Progenitor cell of endocrine pancreas (in vitro differentiated cells): ENCODE measurements at regions not wholly inside any gene's neighbourhood (a gene's known extent, or its start where the extent isn't known, plus 50 kb on each side); places are given as distances from the start of the nearest gene placed in this dataset.

Experiments used
- DNase-seq: peaks from one replicate; pipeline ENCODE4 v3.0.0; 2021; ENCODE audit warnings: low spot score; ENCODE audit not compliant: unreplicated experiment
- H3K27ac Mint-ChIP-seq: 2 replicates; pipeline ENCODE4 v1.8.0; 2021; ENCODE audit warnings: mild to moderate bottlenecking, moderate library complexity, mixed read lengths
- H3K27me3 Mint-ChIP-seq: 2 replicates; pipeline ENCODE4 v1.8.0; 2021; ENCODE audit warnings: mixed read lengths
- H3K36me3 Mint-ChIP-seq: 2 replicates; pipeline ENCODE4 v1.8.0; 2022; ENCODE audit warnings: mixed read lengths; ENCODE audit not compliant: insufficient read depth
- H3K4me1 Mint-ChIP-seq: 2 replicates; pipeline ENCODE4 v1.8.0; 2021; ENCODE audit warnings: low read depth, mixed read lengths
- H3K4me3 Mint-ChIP-seq: 2 replicates; pipeline ENCODE4 v1.8.0; 2021; ENCODE audit warnings: low read depth, mild to moderate bottlenecking, moderate library complexity, mixed read lengths
- H3K9me3 Mint-ChIP-seq: 2 replicates; pipeline ENCODE4 v1.8.0; 2021; ENCODE audit warnings: low read depth, mixed read lengths
- TF ChIP-seq, protein P1 (sequence below): fragments of 200-600 bp; sonication (generic); IDR thresholded peaks from one replicate; pipeline ENCODE4 v1.5.0; 2021; ENCODE audit warnings: antibody characterized with exemption, mild to moderate bottlenecking; ENCODE audit not compliant: unreplicated experiment

DNA sequence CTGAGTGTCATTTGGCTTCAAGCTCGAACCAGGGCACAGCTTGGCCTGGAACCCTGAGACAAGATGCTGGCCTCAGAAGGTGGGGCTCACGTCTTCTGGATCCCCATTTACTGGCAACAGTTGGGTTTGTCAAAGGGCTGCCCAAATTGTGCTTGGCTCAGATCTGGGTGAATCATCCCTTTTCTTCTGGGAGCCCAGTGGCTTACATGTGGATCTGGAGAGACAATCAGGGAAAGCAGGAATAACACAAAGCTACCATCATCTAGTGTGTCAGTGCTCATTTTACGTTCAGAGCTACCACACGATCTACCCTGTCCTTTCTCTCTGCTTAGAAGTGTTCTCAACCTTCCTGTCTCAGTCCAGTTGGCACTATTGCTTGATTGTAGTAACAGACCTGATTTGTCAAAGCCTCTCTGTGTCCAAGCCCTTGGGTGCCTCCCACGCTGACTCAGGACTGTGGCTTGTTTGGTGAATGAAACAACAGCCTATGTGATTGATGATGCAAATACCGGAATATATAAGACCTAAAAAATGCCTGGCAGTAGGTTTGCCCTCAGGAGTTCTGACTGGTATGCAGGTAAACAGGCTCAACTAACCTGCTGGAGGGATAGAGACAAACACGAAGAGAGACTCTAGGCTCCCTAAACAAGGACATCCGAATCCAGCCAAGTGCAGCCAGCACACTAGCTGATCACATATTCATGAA lies 974.3 kb downstream of the VRK1 start:
- no peaks in the 10 kb centered on the region for H3K27me3 Mint-ChIP-seq
- no peak overlapping the region for H3K27ac Mint-ChIP-seq
- no peaks in the 10 kb centered on the region for H3K9me3 Mint-ChIP-seq
- H3K36me3 Mint-ChIP-seq = no peaks in the 10 kb centered on the region
- TF ChIP-seq, protein P1, sequence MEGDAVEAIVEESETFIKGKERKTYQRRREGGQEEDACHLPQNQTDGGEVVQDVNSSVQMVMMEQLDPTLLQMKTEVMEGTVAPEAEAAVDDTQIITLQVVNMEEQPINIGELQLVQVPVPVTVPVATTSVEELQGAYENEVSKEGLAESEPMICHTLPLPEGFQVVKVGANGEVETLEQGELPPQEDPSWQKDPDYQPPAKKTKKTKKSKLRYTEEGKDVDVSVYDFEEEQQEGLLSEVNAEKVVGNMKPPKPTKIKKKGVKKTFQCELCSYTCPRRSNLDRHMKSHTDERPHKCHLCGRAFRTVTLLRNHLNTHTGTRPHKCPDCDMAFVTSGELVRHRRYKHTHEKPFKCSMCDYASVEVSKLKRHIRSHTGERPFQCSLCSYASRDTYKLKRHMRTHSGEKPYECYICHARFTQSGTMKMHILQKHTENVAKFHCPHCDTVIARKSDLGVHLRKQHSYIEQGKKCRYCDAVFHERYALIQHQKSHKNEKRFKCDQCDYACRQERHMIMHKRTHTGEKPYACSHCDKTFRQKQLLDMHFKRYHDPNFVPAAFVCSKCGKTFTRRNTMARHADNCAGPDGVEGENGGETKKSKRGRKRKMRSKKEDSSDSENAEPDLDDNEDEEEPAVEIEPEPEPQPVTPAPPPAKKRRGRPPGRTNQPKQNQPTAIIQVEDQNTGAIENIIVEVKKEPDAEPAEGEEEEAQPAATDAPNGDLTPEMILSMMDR = no peak
- DNase-seq = no peak
- H3K4me1 Mint-ChIP-seq = no peaks in the 10 kb centered on the region
- H3K4me3 Mint-ChIP-seq = no peak overlapping the region

DNA sequence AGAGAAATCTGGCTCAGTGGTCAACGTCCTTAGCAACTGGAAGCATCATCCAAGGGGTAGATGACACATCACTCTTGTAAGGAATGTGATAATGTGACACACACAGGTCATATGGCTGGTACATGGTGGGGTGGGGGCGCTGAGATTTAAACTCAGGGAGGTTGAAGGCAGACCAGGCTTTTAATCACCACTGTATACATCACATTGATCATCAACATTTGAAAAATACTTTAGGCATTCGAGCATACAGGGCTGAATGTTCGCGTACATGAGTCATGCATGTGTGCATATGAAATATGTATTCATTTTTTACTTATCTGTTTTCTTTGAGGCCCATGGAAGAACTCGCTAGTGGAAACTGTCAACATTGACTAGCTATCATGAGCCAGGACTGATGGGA lies 976.4 kb downstream of the VRK1 start:
- peaks cover under 1% of the 10 kb centered on the region for H3K27me3 Mint-ChIP-seq
- no peak overlapping the region for H3K4me3 Mint-ChIP-seq
- H3K36me3 Mint-ChIP-seq = no peaks in the 10 kb centered on the region
- no peak overlapping the region for H3K27ac Mint-ChIP-seq
- no peaks in the 10 kb centered on the region for H3K4me1 Mint-ChIP-seq
- H3K9me3 Mint-ChIP-seq = no peaks in the 10 kb centered on the region
- DNase-seq = no peak
- TF ChIP-seq, protein P1 = no peak

DNA sequence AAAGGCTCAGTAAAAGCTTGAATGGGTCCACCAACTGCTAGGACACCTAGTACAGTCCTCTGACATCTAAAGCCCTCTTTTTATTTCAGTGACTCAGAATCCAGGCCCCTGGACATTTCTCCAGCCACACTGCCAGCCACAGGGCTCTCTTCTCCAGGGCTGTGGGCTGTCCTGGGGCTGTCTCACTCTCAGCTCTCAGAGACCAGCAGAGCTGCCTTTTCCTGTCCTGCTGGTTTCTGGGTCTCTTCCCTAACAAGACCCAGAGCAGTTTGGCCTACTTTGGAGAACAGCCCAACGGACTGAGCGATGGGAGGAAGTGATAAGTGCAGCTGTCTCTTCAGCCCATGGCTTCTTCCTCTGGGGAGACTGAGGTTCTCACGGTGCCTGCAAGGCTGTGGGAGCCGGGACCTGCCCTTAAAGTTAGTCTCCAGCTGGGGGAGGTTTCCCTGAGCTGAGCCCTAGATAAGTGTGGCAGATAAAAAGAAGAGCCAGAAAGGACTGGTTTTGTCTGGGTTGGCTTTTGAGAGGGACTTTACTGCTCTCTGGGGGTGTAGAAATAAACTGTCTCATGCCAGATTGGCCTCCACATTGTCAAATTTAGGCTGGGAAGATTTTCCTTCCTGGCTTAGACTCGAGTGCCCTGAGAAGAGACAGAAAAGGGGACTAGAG lies 979.8 kb downstream of the VRK1 start:
- H3K4me1 Mint-ChIP-seq = peaks cover 1% of the 10 kb centered on the region

DNA sequence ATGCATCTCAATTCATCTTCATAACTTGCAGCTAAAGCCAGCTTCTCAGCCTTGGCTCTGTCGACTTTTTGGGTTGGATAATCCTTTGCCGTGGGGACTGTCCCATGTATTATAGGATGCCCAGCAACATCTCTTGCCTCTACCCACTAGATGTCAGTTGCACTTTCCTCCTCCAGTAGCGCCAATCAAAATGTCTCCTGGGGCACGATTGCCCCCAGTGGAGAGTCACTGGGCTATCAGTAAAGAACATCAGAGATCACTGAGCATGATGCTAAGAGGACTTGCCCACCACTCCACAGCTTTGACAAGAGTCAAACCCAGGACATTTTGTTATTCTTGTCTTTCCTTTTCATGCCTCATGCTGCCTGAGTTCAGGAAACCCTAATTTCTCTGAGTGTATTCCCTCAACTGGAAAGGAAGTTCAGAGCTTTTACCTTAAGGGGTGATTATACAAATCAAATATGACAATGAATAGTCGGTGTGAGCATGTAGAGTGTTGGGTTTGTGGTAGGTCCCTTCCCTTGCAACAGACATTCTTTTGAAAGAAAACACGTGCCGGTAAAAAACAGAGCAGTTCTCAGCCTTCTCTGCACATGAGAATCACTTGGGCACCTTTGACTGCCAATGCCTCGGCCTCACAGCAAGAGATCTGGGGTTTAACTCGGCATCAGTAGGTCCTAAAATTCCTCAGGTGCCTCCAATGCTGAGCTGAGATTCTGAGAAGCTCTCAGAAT lies 980.6 kb downstream of the VRK1 start:
- Mint-ChIP-seq H3K4me1 (peaks cover 1% of the 10 kb centered on the region), H3K27me3 (peaks cover 3% of the 10 kb centered on the region), H3K9me3 (peaks cover 4% of the 10 kb centered on the region), H3K36me3 (no peaks in the 10 kb centered on the region), H3K27ac (no peak overlapping the region), H3K4me3 (no peak overlapping the region)
- TF ChIP-seq, protein P1 = no peak
- no peak for DNase-seq

More for the DNA sequence above, 979.8 kb downstream of the VRK1 start:
- DNase-seq = no peak
- H3K4me3 Mint-ChIP-seq = no peak overlapping the region
- peaks cover 3% of the 10 kb centered on the region for H3K27me3 Mint-ChIP-seq
- no peaks in the 10 kb centered on the region for H3K36me3 Mint-ChIP-seq
- peaks cover 4% of the 10 kb centered on the region for H3K9me3 Mint-ChIP-seq
- no peak overlapping the region for H3K27ac Mint-ChIP-seq
- TF ChIP-seq, protein P1 = no peak

DNA sequence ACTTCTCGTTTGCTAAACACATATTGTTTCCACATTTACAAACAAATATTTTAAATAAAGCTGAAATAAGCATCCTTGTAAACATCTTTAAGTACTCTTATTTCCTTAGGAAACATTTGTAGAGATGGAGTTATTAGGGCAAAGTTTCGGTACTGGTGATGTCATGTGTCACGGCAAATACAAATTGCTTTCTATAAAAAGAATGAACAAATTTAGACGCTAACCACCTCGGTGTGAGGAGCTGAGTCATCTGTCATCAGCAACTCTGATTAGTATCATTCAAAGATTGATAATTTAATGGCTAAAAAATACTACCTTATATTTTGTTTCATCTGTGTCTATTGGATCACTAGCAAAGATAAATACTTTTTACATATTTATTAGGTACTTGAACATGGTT lies 982.0 kb downstream of the VRK1 start:
- peaks cover 3% of the 10 kb centered on the region for H3K27me3 Mint-ChIP-seq
- no peak overlapping the region for H3K27ac Mint-ChIP-seq
- peaks cover 4% of the 10 kb centered on the region for H3K9me3 Mint-ChIP-seq

More for the DNA sequence above, 982.0 kb downstream of the VRK1 start:
- TF ChIP-seq, protein P1 = no peak
- Mint-ChIP-seq H3K36me3 (no peaks in the 10 kb centered on the region), H3K4me3 (no peak overlapping the region), H3K4me1 (peaks cover 1% of the 10 kb centered on the region)
- DNase-seq = no peak
